Mesothelial cell of epicardium (in vitro differentiated cells): ENCODE measurements at regions not wholly inside any gene's neighbourhood (a gene's known extent, or its start where the extent isn't known, plus 50 kb on each side); places are given as distances from the start of the nearest gene placed in this dataset.

Source experiments
- DNase-seq, 2 experiments: peaks; one replicate each; pipeline ENCODE4 v3.0.0; 2021; ENCODE audit warnings: low spot score in 2 of 2; ENCODE audit not compliant: unreplicated experiment in 2 of 2
- H3K27ac Mint-ChIP-seq: 2 replicates; pipeline ENCODE4 v1.8.0; 2021; ENCODE audit warnings: mixed read lengths
- H3K27me3 Mint-ChIP-seq: 2 replicates; pipeline ENCODE4 v1.8.0; 2021; ENCODE audit warnings: low read depth, mixed read lengths
- H3K36me3 Mint-ChIP-seq: 2 replicates; pipeline ENCODE4 v1.8.0; 2021; ENCODE audit warnings: mixed read lengths
- H3K4me1 Mint-ChIP-seq: 2 replicates; pipeline ENCODE4 v1.8.0; 2021; ENCODE audit warnings: mixed read lengths
- H3K4me3 Mint-ChIP-seq: 2 replicates; pipeline ENCODE4 v1.8.0; 2021; ENCODE audit warnings: mild to moderate bottlenecking, moderate library complexity, mixed read lengths
- H3K9me3 Mint-ChIP-seq: 2 replicates; pipeline ENCODE4 v1.8.0; 2021; ENCODE audit warnings: mixed read lengths
- CTCF ChIP-seq: fragments of 200-600 bp; sonication (generic); IDR thresholded peaks from one replicate; pipeline ENCODE4 v1.5.0; 2021; ENCODE audit warnings: antibody characterized with exemption; ENCODE audit not compliant: unreplicated experiment

- Mint-ChIP-seq H3K36me3 (no peaks in the 10 kb centered on the region), H3K9me3 (no peaks in the 10 kb centered on the region), H3K27ac (no peak overlapping the region), H3K4me3 (no peak overlapping the region), H3K4me1 (peaks cover 3% of the 10 kb centered on the region), H3K27me3 (peaks cover 40% of the 10 kb centered on the region)
- TF ChIP-seq CTCF: no peak
- DNase-seq: no peak
Measured at GRCh38 chr2:61774351-61774750, 79.5 kb downstream of the FAM161A start.

GRCh38 chr2:61771904-61772845 is 81.7 kb downstream of the FAM161A start:
- Mint-ChIP-seq H3K27ac (no peak overlapping the region), H3K36me3 (no peaks in the 10 kb centered on the region), H3K9me3 (no peaks in the 10 kb centered on the region), H3K4me1 (peaks cover 3% of the 10 kb centered on the region), H3K27me3 (peaks cover 35% of the 10 kb centered on the region), H3K4me3 (no peak overlapping the region)
- no peak for TF ChIP-seq CTCF
- DNase-seq: no peak

DNA sequence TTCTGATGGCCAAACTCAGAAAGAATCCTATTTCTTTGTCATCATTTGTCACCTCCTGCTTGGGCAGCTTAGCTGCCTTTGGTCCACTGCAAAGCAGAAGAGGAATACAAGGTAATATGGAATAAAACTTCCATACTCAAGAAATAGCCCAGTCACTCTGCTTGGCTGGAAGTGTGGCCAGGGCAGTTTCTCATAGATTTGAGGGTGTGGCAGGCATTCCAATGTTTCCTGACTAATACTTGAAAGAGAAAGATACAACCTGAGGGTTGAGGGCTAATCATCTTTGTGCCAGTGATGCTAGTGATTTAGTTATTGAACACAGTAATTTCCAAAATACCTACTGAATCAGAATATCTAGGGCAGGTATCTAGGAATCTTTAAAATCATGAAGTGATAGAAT is 83.1 kb downstream of the FAM161A start:
- no peak for DNase-seq
- no peak for TF ChIP-seq CTCF
- H3K27me3 Mint-ChIP-seq: peaks cover 21% of the 10 kb centered on the region
- no peak overlapping the region for H3K4me3 Mint-ChIP-seq
- H3K36me3 Mint-ChIP-seq: no peaks in the 10 kb centered on the region
- H3K9me3 Mint-ChIP-seq: no peaks in the 10 kb centered on the region
- H3K4me1 Mint-ChIP-seq: peaks cover 3% of the 10 kb centered on the region
- no peak overlapping the region for H3K27ac Mint-ChIP-seq

DNA sequence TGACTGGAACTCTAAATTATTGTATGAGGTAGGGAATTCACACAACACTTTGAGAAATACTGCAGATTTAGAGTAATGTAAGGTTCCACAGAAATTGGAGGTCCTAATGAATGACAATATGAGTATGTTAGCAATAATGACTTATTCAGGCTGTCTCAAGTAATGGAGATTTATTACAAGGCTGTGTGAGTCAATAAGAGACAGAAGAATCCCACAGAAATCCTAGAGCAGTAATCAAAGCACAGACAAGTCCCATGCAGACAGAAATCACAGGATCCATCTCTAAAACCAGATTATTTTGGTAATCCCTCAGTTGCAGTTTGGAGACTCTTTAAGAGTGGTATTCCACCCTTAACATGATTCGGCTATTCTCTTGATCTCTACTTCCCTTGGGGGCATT is 83.6 kb downstream of the FAM161A start:
- Mint-ChIP-seq H3K9me3 (no peaks in the 10 kb centered on the region), H3K4me3 (no peak overlapping the region), H3K27ac (no peak overlapping the region), H3K4me1 (peaks cover 3% of the 10 kb centered on the region), H3K27me3 (peaks cover 19% of the 10 kb centered on the region), H3K36me3 (no peaks in the 10 kb centered on the region)
- no peak for DNase-seq
- TF ChIP-seq CTCF: no peak

DNA sequence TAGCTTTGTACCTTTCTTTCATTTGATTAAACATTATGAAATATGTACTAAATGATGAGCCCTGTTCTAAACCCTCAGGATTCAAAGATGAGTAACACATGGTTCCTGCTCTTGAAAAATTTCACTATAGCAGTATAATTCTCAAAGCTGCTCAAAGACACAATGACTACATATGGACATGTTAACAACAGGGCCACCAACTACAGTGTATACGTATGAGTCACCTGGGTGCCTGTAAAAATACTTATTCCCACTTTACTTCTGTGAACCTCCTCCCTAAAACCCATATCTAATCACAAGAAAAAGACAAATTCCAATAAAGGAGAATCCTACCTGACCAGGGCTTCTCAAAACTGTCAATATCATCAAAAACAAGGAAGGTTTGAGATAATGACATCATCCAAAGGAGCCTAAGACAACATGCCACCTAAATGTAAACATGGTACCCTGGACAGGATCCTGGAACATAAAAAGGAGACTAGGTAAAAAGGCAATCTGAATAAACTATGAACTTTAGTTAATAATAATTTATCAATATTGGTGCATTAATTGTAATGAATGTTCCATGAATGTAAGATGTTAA is 84.7 kb downstream of the FAM161A start:
- H3K4me3 Mint-ChIP-seq: no peak overlapping the region
- no peaks in the 10 kb centered on the region for H3K36me3 Mint-ChIP-seq
- peaks cover 6% of the 10 kb centered on the region for H3K4me1 Mint-ChIP-seq
- no peak for DNase-seq
- no peaks in the 10 kb centered on the region for H3K9me3 Mint-ChIP-seq
- peaks cover 11% of the 10 kb centered on the region for H3K27me3 Mint-ChIP-seq
- no peak overlapping the region for H3K27ac Mint-ChIP-seq
- no peak for TF ChIP-seq CTCF
